Adrenal gland (tissue), 9 donors: ENCODE measurements at regions not wholly inside any gene's neighbourhood (a gene's known extent, or its start where the extent isn't known, plus 50 kb on each side); places are given as distances from the start of the nearest gene placed in this dataset.

Source experiments
- DNase-seq, 7 donors: peaks; one replicate each; pipeline ENCODE4 v3.0.0-alpha.2; 2019 to 2020
- H3K27ac ChIP-seq, 5 donors: fragments of 200-600 bp; sonication (generic) in 4 of 5; 1 replicate in 3 of 5; 2 replicates in 2 of 5; pipeline versions ENCODE4 v1.5.1 to v1.8.0; 2016 to 2020; ENCODE audit warnings: mild to moderate bottlenecking in 1 of 5
- H3K27me3 ChIP-seq: fragments of 200-600 bp; 2 replicates; pipeline ENCODE4 v1.8.0; 2021
- H3K36me3 ChIP-seq, 2 donors: fragments of 200-600 bp; replicated peaks in 1 of 2; 1 replicate in 1 of 2; 2 replicates in 1 of 2; pipeline versions ENCODE4 v1.5.1 to v1.8.0; 2018 to 2022
- H3K4me1 ChIP-seq, 2 donors: fragments of 200-600 bp; replicated peaks in 1 of 2; 1 replicate in 1 of 2; 2 replicates in 1 of 2; pipeline versions ENCODE4 v1.5.1 to v1.8.0; 2018 to 2021
- H3K4me3 ChIP-seq, 4 donors: fragments of 200-600 bp; sonication (generic) in 3 of 4; one replicate each; pipeline ENCODE4 v1.5.1; 2016 to 2018
- H3K9me3 ChIP-seq, 3 donors: fragments of 200-600 bp; sonication (generic) in 1 of 3; replicated peaks in 1 of 3; 1 replicate in 2 of 3; 2 replicates in 1 of 3; pipeline versions ENCODE4 v1.5.1 to v1.8.0; 2016 to 2021
- CTCF ChIP-seq, 6 experiments: fragments of 450-650 bp in 4 of 6; fragments of 200-600 bp in 2 of 6; sonication (generic) in 1 of 6; IDR thresholded peaks; 1 replicate in 5 of 6; 2 replicates in 1 of 6; pipeline versions ENCODE4 v1.5.1 to v1.8.0; 2016 to 2021; ENCODE audit warnings: antibody characterized with exemption in 6 of 6, mild to moderate bottlenecking in 2 of 6, moderate library complexity in 1 of 6
- POLR2A ChIP-seq, 2 donors: fragments of 450-650 bp; IDR thresholded peaks; one replicate each; pipeline ENCODE4 v1.6.1; 2017; ENCODE audit warnings: antibody characterized with exemption in 2 of 2, mild to moderate bottlenecking in 2 of 2, moderate library complexity in 1 of 2
- WGBS, 4 donors: extraction: QIAGEN DNeasy Blood & Tissue Kit in 2 of 4; methylation state at CpG; one replicate each; pipeline versions ENCODE4 v1.1.5 to v1.1.7; 2013 to 2017; 5-methylcytosine and 5-hydroxymethylcytosine counted together
- intact Hi-C, 2 donors: fragments of 100-400 bp; cut with DNase I; formaldehyde crosslinking; loops; one replicate each; pipeline versions ENCODE4 v1.14.1 to v1.15.0; 2022 to 2023
- donor health status: healthy with polysubstance abuse.
- donor health status: Bipolar disorder and iron deficiency.
- donor health status: DM: yes; HTN: yes; CAD: no.
- donor health status: DM: no; HTN: no; CAD: no.
- donor health status: DM: no; HTN: no; CAD: no.

GRCh38 chr3:72220946-72221345 is 436.0 kb upstream of the PROK2 start:
- Histone ChIP-seq H3K36me3 (no peaks in the 10 kb centered on the region), H3K27me3 (no peaks in the 10 kb centered on the region), H3K4me3 (no peak overlapping the region), H3K9me3 (no peaks in the 10 kb centered on the region), H3K4me1 (no peaks in the 10 kb centered on the region), H3K27ac (no peak overlapping the region)
- 67 to 78% (median 70%) methylated on average over 6 of the region's 6 CpGs for WGBS, 4 donors
- TF ChIP-seq POLR2A (IDR thresholded peaks at IDR 0.05) = no peak
- TF ChIP-seq CTCF (IDR thresholded peaks at IDR 0.05) = no peak
- intact Hi-C loops = no loop called here
- DNase-seq = no peak

GRCh38 chr3:72219752-72220151 is 434.8 kb upstream of the PROK2 start:
- no peak overlapping the region for H3K4me3 ChIP-seq
- TF ChIP-seq CTCF (IDR thresholded peaks at IDR 0.05) (no peak), POLR2A (IDR thresholded peaks at IDR 0.05) (no peak)
- no peaks in the 10 kb centered on the region for H3K4me1 ChIP-seq
- intact Hi-C loops = no loop called here
- no peaks in the 10 kb centered on the region for H3K36me3 ChIP-seq
- H3K9me3 ChIP-seq = no peaks in the 10 kb centered on the region
- no peaks in the 10 kb centered on the region for H3K27me3 ChIP-seq
- 81 to 99% (median 91%) methylated on average over 3 of the region's 3 CpGs for WGBS, 4 donors
- no peak overlapping the region for H3K27ac ChIP-seq
- DNase-seq = no peak

GRCh38 chr3:72217570-72217969 is 432.6 kb upstream of the PROK2 start:
- Histone ChIP-seq H3K4me3 (no peak overlapping the region), H3K27me3 (no peaks in the 10 kb centered on the region), H3K9me3 (no peaks in the 10 kb centered on the region), H3K36me3 (no peaks in the 10 kb centered on the region), H3K27ac (no peak overlapping the region), H3K4me1 (no peaks in the 10 kb centered on the region)
- no peak for TF ChIP-seq POLR2A (IDR thresholded peaks at IDR 0.05)
- TF ChIP-seq CTCF (IDR thresholded peaks at IDR 0.05) = no peak
- intact Hi-C loops = no loop called here
- WGBS, 4 donors = 80 to 96% (median 88%) methylated on average over 7 of the region's 7 CpGs
- DNase-seq = no peak

GRCh38 chr3:72214066-72214951 is 429.4 kb upstream of the PROK2 start:
- intact Hi-C loops = no loop called here
- TF ChIP-seq POLR2A (IDR thresholded peaks at IDR 0.05) (no peak), CTCF (IDR thresholded peaks at IDR 0.05) (no peak)
- Histone ChIP-seq H3K27me3 (no peaks in the 10 kb centered on the region), H3K27ac (no peak overlapping the region), H3K9me3 (no peaks in the 10 kb centered on the region), H3K36me3 (no peaks in the 10 kb centered on the region), H3K4me3 (no peak overlapping the region), H3K4me1 (no peaks in the 10 kb centered on the region)
- no peak for DNase-seq
- WGBS, 4 donors = 74 to 81% (median 80%) methylated on average over 11 of the region's 11 CpGs
